Upper lobe of right lung (tissue), 1 donor: ENCODE measurements at regions not wholly inside any gene's neighbourhood (a gene's known extent, or its start where the extent isn't known, plus 50 kb on each side); places are given as distances from the start of the nearest gene placed in this dataset.

Experiments used
- ATAC-seq: fragments of 200-7000 bp; cut with Tn5 transposase; one replicate; pipeline ENCODE4 v1.9.1; 2020; ENCODE audit warnings: mild to moderate bottlenecking, moderate library complexity
- DNase-seq: peaks from one replicate; pipeline ENCODE4 v3.0.0-alpha.2; 2020
- H3K27ac ChIP-seq: fragments of 200-600 bp; one replicate; pipeline ENCODE4 v1.8.0; 2022
- H3K27me3 ChIP-seq: fragments of 200-600 bp; one replicate; pipeline ENCODE4 v1.8.0; 2022; ENCODE audit warnings: mild to moderate bottlenecking
- H3K36me3 ChIP-seq: fragments of 200-600 bp; one replicate; pipeline ENCODE4 v1.8.0; 2022
- H3K4me1 ChIP-seq: fragments of 200-600 bp; one replicate; pipeline ENCODE4 v1.8.0; 2022
- H3K4me3 ChIP-seq: fragments of 200-600 bp; one replicate; pipeline ENCODE4 v1.8.0; 2022; ENCODE audit warnings: mild to moderate bottlenecking
- H3K9me3 ChIP-seq: fragments of 200-600 bp; one replicate; pipeline ENCODE4 v1.8.0; 2022
- intact Hi-C: fragments of 100-400 bp; cut with DNase I; formaldehyde crosslinking; loops from one replicate; pipeline ENCODE4 v1.11.0; 2022
- TF ChIP-seq, protein P1 (sequence below): fragments of 200-600 bp; IDR thresholded peaks from one replicate; pipeline ENCODE4 v1.8.0; 2022; ENCODE audit warnings: antibody characterized with exemption
- donor health status: DM: no; HTN: yes; CAD: no; lungs with severe emphysema.

GRCh38 chr1:173107696-173108095 is 57.0 kb upstream of the TNFSF18 start:
- H3K27me3 ChIP-seq: no peaks in the 10 kb centered on the region
- no peak overlapping the region for H3K4me3 ChIP-seq
- no peak overlapping the region for H3K27ac ChIP-seq
- intact Hi-C loops: no loop called here
- TF ChIP-seq, protein P1, sequence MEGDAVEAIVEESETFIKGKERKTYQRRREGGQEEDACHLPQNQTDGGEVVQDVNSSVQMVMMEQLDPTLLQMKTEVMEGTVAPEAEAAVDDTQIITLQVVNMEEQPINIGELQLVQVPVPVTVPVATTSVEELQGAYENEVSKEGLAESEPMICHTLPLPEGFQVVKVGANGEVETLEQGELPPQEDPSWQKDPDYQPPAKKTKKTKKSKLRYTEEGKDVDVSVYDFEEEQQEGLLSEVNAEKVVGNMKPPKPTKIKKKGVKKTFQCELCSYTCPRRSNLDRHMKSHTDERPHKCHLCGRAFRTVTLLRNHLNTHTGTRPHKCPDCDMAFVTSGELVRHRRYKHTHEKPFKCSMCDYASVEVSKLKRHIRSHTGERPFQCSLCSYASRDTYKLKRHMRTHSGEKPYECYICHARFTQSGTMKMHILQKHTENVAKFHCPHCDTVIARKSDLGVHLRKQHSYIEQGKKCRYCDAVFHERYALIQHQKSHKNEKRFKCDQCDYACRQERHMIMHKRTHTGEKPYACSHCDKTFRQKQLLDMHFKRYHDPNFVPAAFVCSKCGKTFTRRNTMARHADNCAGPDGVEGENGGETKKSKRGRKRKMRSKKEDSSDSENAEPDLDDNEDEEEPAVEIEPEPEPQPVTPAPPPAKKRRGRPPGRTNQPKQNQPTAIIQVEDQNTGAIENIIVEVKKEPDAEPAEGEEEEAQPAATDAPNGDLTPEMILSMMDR: no peak
- no peak for ATAC-seq
- peaks cover 8% of the 10 kb centered on the region for H3K9me3 ChIP-seq
- H3K36me3 ChIP-seq: no peaks in the 10 kb centered on the region
- H3K4me1 ChIP-seq: no peaks in the 10 kb centered on the region
- DNase-seq: no peak

DNA sequence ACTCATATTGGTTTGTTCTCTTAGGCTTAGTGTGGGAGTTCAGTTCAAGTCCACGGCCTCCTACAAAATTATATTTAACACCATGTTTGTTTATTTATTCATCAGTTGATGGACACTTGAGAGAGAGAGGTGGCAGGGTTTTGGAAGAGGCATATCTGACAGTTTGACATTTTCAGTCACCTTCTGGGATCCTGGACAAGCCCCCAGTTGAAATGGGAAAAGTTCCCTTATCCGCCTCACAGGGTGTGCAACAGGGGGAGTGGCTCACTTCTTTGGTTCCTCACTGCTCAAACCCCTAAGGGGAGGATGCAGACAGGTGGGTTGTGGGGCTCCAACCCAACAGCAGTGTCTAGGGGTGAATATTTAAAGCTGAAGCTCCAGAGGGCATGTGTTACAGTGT is 52.3 kb upstream of the TNFSF18 start:
- TF ChIP-seq, protein P1: no peak
- Histone ChIP-seq H3K9me3 (peaks cover 10% of the 10 kb centered on the region), H3K36me3 (no peaks in the 10 kb centered on the region), H3K27ac (no peak overlapping the region), H3K4me3 (no peak overlapping the region), H3K27me3 (no peaks in the 10 kb centered on the region), H3K4me1 (no peaks in the 10 kb centered on the region)
- intact Hi-C loops: no loop called here
- ATAC-seq (no peak), DNase-seq (no peak)

GRCh38 chr1:173101589-173101988 is 50.8 kb upstream of the TNFSF18 start:
- H3K36me3 ChIP-seq: no peaks in the 10 kb centered on the region
- peaks cover 10% of the 10 kb centered on the region for H3K9me3 ChIP-seq
- H3K27me3 ChIP-seq: no peaks in the 10 kb centered on the region
- ATAC-seq (no peak), DNase-seq (no peak)
- TF ChIP-seq, protein P1: no peak
- intact Hi-C loops: no loop called here
- H3K4me3 ChIP-seq: no peak overlapping the region
- no peak overlapping the region for H3K27ac ChIP-seq
- no peaks in the 10 kb centered on the region for H3K4me1 ChIP-seq

DNA sequence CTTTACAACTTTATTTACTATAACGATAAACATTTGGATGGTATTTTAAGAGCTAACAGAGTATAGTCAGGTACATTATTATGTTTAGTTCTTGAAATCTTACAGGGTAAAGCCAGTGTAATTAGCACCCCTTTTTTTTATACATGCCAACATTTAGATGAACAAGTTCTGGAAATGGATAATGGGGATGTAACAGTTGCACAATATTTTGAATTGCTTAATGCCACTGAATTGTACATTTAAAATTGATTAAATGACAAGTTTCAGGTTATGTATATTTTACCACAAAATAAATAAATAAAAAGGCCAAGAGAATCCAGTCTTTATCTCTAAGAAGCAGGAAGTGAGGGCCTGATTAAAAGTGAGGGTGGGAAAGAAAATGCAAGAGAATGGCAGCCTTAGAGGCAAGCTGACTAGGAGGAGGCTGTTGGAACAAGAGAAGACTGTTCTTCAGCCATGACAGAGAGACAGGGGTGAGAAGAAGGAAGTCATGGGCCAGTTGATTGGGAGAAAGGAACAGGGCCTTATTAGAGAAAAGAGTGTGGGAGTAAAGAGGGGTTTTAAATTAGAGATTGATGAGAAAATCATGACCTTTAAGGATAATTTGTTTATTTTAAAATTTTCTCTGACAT is 49.9 kb upstream of the TNFSF18 start:
- Histone ChIP-seq H3K4me1 (no peaks in the 10 kb centered on the region), H3K4me3 (no peak overlapping the region), H3K9me3 (peaks cover 10% of the 10 kb centered on the region), H3K27ac (no peak overlapping the region), H3K36me3 (no peaks in the 10 kb centered on the region), H3K27me3 (no peaks in the 10 kb centered on the region)
- ATAC-seq: no peak
- intact Hi-C loops: no loop called here
- no peak for DNase-seq
- TF ChIP-seq, protein P1: no peak
